Right ventricle myocardium superior (tissue), 1 donor: ENCODE measurements at regions not wholly inside any gene's neighbourhood (a gene's known extent, or its start where the extent isn't known, plus 50 kb on each side); places are given as distances from the start of the nearest gene placed in this dataset.

ENCODE experiments used
- ATAC-seq: fragments of 200-7000 bp; cut with Tn5 transposase; one replicate; pipeline ENCODE4 v1.9.1; 2020; ENCODE audit warnings: mild to moderate bottlenecking; ENCODE audit not compliant: poor library complexity
- DNase-seq: peaks from one replicate; pipeline ENCODE4 v3.0.0-alpha.2; 2020
- intact Hi-C: fragments of 100-400 bp; cut with DNase I; formaldehyde crosslinking; loops from one replicate; pipeline ENCODE4 v1.11.2; 2022
- donor health status: DM: no; HTN: yes; CAD: no; lungs with severe emphysema.

DNA sequence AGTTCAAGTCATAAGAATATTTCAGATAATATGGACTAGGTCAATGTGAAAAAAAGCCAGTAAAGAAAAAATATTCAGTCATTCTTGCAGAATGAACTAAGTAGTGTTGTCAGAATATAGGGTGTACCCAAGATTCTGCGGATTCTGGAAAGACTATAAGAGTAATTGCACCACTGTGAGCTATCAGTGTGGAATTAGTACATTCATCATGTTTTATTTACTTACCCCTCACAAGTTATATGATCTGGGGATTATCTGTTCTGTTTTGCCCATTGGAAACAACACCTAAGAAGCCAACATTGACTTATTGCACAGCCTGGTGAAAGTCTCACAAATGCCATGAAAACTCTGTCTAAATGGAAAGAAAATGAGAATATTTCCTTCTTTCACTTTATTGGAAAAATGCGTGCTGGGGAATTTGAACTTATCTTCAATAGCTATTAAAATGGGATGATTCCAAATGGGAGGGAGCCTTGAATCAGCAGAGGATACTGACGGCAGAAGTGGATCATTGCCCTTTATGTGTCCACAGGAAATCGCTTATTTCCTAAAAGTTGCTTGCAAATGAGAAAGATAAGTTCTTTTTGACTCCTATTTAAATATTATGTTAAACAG, 563.3 kb upstream of the POM121L12 start:
- DNase-seq (no peak), ATAC-seq (no peak)

DNA sequence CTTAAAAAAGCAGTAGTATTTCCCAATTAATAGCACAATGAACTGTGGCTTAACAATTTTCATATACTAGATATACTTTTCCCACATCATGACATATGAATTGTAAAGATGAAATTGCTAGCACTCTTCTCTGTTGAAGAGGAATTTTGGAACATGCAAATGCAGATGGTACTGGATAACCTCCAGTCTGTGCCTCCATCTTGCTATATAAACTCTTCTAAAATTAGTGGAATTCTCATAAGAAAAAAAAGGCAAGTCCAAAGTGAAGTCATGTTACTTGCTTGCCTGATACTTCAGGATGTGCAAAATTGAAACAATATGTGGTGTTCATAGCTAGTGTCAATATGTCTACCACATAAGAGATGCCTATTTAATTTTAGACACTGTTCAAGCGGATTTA, 570.2 kb upstream of the POM121L12 start:
- DNase-seq, result no peak
- no peak for ATAC-seq
- intact Hi-C loops, result no loop called here

More for the DNA sequence above, 563.3 kb upstream of the POM121L12 start:
- intact Hi-C loops, result no loop called here

DNA sequence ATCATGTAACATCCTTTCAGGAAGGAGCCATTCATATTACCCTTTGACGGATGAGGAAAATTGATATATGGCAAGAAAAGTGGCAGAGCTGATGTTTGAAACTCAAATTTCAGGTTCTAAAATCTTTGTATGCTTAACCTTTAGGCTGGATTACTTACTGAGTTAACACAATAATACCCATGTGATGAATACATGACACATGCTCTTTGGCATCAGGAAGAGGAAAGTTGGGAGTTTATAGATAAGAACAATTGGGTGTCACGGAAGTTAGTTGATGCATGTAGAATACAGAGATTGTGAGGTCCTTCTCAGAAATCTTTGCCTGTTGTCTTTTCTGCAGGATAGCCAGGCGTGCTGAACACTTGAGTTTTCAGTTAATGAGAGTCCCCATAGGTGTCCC, 572.1 kb upstream of the POM121L12 start:
- intact Hi-C loops, result no loop called here
- ATAC-seq, result no peak
- DNase-seq, result no peak

DNA sequence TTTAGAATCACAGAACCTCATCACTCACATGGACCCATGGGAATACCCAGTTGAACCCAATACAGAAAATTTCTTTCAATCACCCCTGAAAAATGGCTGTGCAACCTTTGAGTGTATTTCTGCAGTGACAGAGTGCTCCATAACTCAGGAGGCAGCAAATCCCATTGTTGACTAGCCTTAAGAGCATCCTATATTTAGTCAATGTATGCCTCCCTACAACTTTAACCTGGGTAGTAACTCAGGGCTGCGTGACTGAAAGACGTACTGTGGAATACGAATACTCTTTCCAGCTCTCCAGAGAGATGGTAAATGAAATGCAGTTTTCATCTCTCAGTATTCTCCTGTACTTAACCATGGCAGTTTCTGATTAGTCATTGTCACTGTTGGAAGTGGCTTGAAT, 573.0 kb upstream of the POM121L12 start:
- DNase-seq (no peak), ATAC-seq (no peak)
- intact Hi-C loops, result no loop called here

DNA sequence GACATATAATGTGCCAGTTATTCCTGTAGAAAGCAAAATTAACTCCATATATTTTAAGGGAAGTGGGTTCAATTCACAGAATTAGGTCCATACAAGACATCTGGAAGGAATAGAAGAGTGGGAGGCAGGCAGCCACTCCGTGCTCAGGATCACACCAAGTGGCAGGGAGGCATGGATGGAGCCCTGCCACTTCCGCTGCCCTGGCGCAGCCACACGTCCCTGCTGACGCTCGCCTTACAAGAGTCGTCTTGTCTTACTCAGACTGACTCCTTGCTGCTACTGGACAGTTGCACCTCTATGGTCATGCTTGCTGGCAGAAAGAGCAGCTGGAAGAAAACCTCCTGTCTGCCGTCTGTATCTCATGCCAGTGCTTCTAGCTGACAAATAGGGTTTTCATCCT, 579.9 kb upstream of the POM121L12 start:
- DNase-seq, result no peak
- ATAC-seq, result no peak
- intact Hi-C loops, result no loop called here

DNA sequence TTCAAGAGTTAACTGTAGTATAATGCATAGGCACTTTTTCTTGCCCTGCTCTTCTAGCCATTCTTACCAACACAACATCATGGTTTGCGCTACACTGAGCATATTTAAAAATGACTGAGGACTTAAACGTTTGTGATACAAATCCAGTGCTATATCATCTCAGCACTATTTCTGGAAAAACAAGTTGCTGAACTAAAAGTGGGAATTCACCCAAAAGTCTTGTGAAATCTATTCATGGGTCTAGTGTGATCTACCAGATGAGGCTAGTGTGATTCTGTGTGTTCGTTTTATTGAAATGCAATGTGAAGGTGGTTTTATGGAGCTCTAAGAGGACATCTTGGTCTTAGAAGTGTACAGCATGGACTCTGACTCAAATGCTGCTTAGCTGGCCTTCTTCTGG, 584.6 kb upstream of the POM121L12 start:
- intact Hi-C loops, result no loop called here
- ATAC-seq (no peak), DNase-seq (no peak)

DNA sequence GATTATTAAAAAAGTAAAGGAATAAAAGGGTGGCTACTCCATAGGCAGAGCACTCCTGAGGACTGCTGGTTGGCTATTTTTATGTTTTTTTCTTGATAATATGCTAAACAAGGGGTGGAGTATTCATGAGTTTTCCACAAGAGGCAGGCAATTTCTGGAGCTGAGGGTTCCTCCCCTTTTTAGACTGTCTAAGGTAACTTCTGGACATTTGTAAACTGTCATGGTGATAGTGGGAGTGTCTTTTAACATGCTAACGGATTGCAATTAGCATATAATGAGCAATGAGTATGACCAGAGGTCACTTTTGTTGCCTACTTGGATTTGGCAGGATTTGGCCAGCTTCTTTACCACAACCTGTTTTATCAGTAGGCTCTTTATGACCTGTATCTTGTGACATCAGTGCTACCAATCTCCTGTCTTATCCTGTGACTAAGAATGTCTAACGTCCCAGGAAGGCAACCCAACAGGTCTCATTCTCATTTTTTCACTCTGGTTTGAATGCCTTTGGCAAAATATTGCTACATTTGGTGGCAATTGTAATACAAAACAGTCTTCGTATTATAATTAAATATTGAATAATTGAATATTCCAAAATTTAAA, 587.8 kb upstream of the POM121L12 start:
- ATAC-seq (no peak), DNase-seq (no peak)
- intact Hi-C loops, result no loop called here

DNA sequence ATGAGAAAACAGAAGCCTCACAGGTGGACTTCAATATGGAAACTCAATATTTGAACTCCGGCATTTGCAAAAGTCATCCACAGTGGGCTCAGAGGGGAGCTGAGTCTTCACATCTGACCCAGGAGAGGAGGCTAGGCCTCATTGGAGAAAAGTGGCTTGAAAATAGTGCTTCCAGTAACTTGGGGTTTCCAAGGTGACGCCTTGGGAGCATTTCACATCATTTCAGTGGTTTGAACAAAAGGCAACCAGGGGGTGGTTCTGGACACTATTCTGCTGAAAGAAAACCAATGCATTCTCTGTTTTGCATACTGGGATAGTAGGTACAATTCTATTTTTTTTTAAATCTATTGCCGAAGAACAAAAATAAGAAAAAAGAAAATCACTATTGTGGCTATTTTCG, 599.2 kb upstream of the POM121L12 start:
- DNase-seq, result no peak
- ATAC-seq, result no peak
- intact Hi-C loops, result no loop called here

DNA sequence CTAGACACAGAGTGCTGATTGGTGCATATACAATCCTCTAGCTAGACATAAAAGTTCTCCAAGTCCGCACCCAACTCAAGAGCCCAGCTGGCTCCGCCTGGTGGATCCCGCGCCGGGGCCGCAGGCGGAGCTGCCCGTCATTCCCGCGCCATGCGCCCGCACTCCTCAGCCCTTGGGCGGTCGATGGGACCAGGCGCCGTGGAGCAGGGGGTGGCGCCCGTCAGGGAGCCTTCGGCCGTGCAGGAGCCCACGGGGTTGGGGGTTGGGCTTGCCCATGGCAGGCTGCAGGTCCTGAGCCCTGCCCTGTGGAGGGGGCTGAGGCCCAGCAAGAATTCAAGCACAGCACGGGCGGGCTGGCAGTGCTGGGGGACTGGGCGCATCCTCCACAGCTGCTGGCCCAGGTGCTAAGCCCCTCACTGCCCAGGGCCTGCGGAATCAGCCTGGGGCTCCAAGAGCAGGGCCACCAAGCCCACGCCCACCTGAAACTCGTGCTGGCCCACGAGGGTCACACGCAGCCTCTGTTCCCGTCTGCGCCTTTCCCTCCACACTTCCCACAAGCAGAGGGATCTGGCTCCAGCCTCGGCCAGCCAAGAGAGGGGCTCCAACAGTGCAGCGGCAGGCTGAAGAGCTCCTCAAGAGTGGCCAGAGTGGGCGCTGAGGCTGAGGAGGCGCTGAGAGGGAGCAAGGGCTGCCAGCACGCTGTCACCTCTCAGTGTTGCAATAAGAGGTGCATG, 604.2 kb upstream of the POM121L12 start:
- no peak for DNase-seq
- ATAC-seq, result no peak
- intact Hi-C loops, result no loop called here

DNA sequence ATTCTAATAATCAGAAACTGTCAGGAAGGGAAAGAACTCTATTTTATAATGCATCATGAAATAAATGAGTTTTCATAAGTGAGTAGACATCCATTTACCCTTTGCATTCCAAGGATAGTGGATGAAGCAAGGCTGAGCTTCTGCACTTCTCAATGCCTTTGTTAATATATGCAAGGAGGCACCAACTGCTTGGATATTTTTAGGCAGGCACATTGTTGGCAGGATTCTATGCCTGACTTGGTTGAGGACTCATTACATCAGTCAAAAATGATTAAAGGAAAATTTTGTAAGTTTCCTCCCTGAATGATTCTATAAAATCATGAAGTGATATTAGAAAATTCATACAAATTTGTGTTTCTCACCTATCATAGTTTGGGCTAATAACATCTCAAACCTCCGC, 612.2 kb upstream of the POM121L12 start:
- ATAC-seq, result no peak
- intact Hi-C loops, result no loop called here

DNA sequence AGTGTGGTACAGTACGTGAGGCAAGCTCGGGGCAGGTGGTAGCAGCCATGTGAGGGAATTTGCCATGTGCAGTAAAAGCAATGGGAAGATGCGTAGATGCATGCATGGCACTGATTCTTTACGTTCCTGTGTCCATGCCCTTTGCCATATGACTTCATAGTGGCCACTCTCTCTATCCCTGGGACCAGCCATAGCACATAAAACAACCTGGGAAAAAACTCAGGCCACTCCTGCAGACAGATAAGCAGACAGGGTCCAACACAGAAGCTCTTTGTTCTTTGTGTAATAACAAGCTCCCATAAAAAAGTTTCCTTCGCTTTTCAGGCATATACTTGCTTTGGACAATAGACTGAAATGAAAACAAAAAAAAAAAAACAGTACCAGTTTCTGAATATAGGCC, 622.4 kb upstream of the POM121L12 start:
- ATAC-seq (no peak), DNase-seq (no peak)
- intact Hi-C loops, result no loop called here

More for the DNA sequence above, 612.2 kb upstream of the POM121L12 start:
- DNase-seq, result no peak

DNA sequence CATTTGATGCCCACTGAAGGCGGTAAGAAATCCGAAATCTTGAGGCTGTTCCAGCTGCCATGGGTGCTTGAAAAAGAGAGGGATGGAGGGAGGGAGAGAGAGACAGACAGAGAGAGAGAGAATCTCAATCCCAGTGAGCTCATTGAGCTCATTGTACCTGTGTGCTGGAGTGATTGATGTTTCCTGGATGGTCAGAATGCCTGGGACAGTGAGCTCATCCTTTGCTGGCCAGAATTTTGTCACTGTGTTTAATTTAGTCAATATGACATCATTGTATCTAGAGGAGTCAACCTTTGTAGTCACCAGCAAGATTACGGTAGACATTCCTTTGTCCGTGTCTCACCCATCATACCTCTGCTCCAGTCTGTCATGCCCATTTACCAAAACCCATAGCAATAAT, 625.4 kb upstream of the POM121L12 start:
- intact Hi-C loops, result no loop called here
- DNase-seq, result no peak
- no peak for ATAC-seq

DNA sequence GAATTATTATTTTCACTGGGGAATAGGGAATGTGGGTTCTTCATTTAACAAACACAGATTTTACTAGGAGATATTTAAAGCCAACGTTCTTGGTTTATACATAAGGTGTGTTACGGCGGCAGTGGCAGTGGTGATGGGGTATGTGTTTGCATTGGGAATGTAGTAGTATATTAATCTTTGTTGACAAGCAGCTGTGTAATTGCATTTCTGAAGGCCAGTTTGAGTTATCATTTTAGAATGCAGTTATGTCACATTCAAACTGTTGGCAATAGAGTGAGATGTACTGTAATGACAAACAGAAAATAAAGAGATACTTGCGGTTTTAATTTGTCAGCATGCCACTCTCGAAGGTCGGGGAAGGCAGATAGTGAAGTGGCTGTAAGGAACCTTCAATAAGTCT, 628.6 kb upstream of the POM121L12 start:
- ATAC-seq (no peak), DNase-seq (no peak)
- intact Hi-C loops, result no loop called here

DNA sequence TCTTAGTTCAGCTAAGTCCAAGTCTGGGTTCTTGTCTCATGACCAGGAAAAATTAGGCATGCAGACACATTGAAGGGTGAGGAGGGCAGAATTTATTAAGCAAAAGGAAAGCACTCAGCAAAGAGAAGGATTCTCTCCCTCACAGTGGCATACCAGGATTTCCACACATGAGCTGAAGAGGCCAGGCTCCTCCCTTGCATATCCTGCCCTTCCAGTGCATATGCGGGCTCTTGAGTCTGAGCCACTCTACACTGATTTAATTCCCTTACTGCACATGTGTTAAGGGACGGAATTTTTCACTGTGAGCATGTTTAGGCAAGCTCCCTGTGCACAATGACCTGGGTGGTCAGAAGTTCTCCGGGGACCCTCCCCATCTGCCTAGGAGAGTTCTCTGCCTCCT, 652.7 kb upstream of the POM121L12 start:
- DNase-seq (no peak), ATAC-seq (no peak)
- intact Hi-C loops, result no loop called here

DNA sequence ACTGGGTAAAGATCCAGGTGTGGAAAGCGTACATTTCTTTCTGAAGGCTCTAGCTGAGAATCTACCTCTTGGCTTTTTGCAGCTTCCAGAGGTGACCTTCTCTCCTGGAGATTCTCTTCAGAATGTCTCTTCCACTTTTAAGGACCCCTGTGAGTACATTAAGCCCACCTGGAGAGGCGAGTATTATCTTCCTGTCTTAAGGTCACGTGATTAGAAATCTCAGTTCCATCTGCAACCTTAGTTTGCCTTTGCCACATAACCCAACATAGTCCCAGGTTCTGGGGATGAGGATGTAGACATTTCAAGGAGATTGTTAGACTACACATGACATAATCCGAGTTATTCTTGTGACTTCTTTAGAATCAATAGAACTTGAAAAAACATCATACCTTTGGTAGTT, 665.5 kb upstream of the POM121L12 start:
- ATAC-seq (no peak), DNase-seq (no peak)
- intact Hi-C loops, result no loop called here

DNA sequence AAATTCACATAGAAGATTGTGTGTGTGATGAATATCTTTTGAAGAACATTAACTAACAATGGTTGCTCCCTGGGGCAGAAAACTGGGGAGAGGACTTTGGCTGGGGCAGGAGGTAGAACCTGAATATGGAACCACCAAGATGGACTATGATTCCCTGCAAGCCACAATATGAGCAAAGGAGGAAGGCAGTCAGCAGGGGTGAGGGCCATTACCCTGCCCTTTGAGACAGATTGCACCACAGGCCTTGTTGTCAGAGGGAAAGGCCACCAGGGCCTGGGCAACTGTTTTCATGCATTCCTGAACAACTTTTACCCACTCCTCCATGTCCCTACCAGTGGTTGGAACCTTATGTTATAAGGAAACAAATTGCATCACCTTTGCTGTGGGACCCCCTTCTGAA, 670.1 kb upstream of the POM121L12 start:
- intact Hi-C loops, result no loop called here
- DNase-seq, result no peak
- no peak for ATAC-seq

DNA sequence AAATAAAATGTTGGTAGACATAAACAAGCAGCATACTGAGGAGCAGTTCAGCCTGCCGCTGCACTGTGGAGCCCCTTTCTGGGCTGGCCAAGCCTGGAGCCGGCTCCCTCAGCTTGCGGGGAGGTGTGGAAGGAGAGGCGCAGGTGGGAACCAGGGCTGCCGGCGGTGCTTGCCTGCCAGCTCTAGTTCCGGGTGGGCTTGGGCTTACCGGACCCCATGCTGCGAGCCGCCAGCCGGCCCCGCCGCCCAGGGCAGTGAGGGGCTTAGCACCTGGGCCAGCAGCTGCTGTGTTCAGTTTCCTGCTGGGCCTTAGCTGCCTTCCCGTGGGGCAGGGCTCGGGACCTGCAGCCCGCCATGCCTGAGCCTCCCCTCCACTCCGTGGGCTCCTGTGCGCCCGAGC, 672.9 kb upstream of the POM121L12 start:
- DNase-seq (no peak), ATAC-seq (no peak)
- intact Hi-C loops, result no loop called here

DNA sequence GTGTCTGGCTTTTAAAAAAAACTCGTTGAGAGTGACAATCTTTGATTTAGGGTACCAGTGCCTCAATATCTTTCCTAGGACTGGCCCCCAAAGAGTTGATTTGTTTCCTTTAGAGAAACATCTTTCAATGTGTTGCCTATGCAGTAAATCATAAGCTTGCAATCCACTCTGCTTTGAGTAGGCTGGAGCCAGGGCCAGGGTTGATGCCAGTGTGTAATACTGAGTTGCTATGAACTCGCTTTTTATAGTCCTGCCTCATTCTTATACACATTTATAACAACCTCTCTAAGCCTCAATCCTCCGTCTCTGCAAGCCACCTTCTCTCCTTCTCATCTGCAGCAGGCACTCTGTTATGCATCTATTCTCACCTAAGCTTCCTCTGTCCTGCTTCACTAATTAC, 674.9 kb upstream of the POM121L12 start:
- ATAC-seq, result no peak
- DNase-seq, result no peak
- intact Hi-C loops, result no loop called here

DNA sequence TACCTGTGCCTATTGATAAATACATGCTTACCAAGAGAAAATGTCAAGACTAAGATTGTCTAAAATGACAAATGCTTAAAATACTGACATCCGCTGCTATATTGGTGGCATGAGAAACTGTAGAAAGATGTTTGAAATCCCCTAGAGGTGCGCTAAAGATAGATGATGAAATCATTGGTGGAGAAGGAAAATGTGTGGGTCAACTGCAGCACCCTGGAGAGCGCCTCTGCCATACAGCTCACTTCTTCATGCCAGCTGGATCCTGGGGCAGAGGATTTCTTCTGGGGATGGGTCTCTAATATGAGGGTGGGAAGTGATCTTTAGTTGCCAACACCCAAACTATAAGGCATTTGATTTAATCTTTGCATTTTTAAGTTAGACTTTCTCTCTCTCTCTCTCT, 680.4 kb upstream of the POM121L12 start:
- intact Hi-C loops, result no loop called here
- ATAC-seq (no peak), DNase-seq (no peak)
